GM19351 (cell line): ENCODE measurements at regions not wholly inside any gene's neighbourhood (a gene's known extent, or its start where the extent isn't known, plus 50 kb on each side); places are given as distances from the start of the nearest gene placed in this dataset.
"Not testable (repeated sequence)": the region's sequence is repeated elsewhere in the genome, so short reads cannot be mapped to it uniquely, and the experiment has no call there.

Source experiments
- ATAC-seq: cut with Tn5 transposase; IDR thresholded peaks from one replicate; pipeline ENCODE4 v1.9.1; 2021; ENCODE audit warnings: mild to moderate bottlenecking, moderate library complexity; ENCODE audit not compliant: unreplicated experiment

DNA sequence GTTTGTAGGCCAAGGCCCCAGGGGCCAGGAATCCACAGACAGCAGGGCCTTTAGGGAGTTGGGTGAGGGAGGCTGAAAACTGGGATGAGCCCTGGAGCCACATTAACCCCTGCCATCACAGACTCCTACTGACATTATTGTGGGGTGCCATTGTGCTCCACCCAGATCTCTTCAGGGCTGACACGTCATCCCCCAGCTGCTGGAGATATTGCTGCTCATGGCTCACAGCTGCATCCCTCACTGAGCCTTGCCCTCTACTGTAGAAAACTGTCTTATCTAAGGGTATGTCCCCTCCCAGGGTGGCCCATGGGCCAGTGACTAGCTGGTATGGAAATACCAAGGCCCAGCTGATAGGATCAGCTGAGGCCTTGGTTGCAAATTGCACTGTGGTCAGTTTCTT lies 87.3 kb upstream of the PRR23C start:
- ATAC-seq: no peak

DNA sequence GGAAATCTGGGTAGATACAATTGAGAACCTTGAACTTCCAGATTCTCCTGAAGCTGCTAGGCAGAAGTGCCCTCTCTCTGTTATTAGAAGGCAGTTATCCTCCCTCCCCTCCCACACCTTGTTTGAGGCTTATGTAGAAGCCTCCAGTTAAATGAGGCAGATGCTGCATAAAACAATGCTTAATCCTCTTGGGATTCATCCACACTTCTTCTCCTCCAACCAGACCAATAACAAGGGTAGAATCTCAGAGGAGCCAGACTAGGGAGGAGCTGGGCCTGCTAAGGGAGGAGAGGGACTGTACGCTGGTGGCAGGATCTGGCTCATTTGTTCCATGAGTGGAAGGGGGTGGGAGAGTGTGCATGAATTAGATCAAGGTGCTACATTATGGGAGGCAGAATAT lies 88.3 kb upstream of the PRR23C start:
- ATAC-seq: no peak

DNA sequence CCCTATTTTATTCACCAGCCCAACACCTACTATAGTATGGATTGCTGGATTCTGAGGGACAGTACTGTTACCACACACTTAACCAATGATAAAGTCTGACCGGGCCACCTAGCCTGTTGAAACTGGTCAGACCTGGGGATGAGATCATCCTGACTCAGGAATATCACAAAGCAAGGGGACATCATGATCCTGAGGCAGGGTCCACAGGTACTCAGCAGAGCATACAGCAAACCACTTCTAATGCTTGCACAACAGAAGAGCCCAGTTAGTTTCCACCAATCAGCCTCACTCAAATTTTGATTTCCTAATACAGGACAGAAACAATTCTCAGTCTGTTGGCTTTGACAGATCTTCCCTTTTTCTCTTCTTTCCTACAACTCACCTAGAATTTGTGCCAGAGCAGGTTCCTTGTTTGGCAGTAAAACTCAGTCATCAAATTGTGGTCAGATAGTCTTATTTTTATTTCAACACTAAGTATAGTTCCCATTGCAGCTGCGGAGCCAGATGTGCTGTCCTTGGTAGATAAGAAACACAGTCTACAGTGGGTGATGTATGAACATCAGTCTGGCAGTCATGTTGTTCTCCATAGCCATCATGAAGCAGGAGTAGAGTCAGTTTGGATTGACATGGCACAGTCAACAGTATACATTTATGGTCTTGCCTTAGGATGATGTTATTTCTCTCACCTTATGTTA lies 90.1 kb upstream of the PRR23C start:
- no peak for ATAC-seq

DNA sequence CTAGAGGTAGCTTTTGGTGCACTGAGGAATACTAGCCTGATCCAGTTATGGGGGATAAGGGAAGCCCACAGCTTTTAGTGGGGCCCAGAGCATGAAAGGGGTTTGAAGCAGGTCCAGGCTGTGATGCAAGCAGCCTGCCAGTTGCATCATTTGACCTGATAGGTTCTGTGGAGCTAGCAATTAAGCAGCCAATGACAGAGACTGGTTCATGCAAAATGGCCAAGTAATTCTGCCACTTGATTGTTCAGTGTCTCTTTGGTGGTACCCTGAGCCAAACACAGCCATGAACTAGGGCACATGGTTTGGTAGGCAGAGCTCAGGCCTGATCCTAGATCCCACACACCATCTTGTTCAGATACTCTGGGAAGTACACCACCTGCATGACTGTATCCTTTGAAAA lies 91.0 kb upstream of the PRR23C start:
- ATAC-seq: no peak

DNA sequence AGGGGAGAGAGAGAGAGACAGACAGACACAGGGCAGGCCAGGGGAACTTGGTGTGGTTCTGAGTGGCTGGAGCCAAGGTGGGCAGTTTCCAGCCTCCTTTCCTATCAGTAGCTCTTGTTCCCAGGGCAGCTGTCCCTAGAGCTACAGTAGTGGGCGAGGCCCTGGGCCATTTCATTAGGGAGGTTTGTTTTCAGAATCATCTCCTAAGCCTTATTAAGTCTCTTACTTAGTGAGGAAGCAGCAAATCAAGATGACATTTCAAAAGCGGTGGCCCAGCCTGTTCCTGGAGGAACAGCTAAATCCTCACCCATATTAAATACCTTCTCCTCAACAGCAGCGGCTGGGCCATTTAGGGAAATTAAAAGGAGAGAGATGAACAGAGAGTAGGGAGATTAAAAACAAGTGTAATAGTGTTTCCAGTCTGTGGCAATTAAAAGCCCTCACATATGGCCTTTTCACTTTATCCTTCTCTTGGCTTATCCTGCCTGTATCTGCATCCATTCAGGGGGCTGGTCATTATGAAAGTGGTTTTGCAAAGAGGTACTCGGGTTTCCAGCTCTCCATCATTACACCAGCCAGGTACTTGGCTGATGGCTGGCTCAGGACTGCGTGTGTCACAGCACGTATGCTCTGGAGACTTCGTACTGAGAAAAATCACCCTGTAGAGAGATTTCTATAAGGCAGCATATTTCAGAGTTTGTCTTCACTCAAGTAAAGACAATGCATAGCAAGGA lies 91.9 kb upstream of the PRR23C start:
- no peak for ATAC-seq

DNA sequence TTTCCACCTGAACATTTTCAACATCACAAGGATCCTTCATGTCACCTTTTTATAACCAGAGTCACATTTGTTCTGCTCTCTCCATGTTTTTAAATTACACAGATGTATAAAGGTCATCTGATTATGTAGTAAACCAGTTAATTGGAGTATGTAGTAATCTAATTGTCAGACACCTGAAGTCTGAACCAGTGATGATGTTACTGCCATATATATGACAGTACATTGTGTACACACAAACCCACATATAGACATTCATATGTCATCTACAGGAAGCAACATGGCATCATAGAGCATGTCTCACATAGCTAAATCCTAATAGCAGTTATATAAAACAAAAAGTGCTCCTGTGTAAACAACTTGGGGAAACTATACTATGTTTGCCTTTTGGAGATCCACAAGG lies 95.9 kb upstream of the PRR23C start:
- no peak for ATAC-seq

DNA sequence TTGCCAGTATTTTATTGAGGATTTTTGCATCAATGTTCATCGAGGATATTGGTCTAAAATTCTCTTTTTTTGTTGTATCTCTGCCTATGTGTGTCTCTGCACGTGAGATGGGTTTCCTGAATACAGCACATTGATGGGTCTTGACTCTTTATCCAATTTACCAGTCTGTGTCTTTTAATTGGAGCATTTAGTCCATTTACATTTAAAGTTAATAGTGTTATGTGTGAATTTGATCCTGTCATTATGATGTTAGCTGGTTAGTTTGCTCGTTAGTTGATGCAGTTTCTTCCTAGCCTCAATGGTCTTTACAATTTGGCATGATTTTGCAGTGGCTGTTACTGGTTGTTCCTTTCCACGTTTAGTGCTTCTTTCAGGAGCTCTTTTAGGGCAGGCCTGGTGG lies 101.3 kb upstream of the PRR23C start:
- ATAC-seq: not testable (repeated sequence)

DNA sequence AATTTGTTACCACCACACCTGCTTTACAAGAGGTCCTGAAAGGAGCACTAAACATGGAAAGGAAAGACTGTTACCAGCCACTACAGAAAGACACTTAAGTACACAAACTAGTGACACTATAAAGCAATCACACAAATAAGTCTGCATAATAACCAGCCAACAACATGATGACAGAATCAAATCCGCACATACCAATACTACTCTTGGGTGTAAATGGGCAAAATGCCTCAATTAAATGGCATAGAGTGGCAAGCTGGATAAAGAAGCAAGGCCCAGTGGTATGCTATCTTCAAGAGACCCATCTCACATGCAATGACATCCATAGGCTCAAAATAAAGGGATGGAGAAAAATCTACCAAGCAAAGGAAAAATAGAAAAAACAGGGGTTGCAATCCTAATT lies 106.8 kb upstream of the PRR23C start:
- ATAC-seq: no peak

DNA sequence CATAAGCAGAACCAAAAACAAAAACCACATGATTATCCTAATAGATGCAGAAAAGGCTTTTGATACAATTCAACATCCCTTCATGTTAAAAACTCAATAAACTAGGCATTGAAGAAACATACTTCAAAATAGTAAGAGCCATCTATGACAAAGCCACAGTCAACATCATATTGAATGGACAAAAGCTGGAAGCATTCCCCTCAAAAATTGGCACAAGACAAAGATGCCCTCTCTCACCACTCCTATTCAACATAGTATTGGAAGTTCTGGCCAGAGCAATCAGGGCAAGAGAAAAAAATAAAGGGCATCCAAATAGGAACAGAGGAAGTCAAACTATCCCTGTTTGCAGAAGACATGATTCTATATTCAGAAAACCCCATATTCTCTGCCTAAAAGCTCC lies 108.7 kb upstream of the PRR23C start:
- not testable (repeated sequence) for ATAC-seq

DNA sequence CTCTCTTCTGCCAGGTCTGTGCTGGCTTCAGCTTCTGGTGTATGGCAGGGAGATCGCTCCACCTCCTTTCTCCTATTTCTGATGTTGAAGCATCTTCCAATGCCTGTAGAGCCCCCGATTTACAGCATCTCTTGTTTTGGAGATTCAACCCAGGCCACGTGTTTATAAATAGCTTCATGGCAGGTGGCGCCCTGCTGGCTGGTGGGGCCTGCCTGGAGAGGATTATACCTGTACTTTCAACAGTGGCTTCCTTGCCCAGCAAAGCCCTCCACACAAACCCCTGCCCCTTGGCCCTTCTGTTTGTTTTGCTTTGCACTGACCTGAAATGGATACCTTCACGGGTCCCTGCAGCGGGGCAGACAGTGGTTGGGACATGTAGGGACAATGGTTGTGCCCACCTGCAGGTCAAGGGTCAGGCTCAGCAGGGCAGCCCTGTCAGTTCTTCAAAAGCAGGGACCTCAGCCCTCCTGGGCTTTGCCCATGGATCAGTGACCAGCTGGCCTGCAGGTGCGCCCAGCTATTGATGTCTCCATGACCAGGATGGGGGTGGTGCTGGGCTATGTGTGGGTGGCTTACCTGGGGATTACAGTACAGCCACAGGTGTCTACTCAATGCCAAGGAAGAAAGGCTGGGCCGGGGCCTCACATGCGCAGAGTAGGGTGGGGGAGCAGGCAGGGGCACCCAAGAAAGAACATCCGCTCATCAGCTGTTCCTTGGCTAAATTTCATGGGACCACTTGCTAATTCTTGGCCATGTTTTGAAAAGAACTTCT lies 112.7 kb upstream of the PRR23C start:
- ATAC-seq: no peak

DNA sequence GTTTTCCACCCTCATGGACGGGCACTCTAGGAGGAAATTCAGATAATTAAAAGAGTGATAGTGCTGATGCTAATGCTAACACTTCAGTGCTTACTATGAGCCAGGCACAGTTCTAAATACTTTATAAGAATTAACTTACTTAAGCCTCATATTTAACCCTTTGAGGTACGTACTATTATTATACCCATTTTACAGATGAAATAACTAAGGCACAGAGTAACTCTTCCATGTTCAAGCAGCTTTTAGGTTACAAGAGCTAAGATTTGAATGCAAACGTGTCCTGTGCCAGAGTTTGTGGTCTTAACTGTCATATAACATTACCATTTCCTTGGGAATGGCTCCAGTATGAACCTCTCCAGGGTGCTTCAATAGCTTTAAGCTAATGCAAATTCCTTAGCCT lies 114.7 kb upstream of the PRR23C start:
- no peak for ATAC-seq

DNA sequence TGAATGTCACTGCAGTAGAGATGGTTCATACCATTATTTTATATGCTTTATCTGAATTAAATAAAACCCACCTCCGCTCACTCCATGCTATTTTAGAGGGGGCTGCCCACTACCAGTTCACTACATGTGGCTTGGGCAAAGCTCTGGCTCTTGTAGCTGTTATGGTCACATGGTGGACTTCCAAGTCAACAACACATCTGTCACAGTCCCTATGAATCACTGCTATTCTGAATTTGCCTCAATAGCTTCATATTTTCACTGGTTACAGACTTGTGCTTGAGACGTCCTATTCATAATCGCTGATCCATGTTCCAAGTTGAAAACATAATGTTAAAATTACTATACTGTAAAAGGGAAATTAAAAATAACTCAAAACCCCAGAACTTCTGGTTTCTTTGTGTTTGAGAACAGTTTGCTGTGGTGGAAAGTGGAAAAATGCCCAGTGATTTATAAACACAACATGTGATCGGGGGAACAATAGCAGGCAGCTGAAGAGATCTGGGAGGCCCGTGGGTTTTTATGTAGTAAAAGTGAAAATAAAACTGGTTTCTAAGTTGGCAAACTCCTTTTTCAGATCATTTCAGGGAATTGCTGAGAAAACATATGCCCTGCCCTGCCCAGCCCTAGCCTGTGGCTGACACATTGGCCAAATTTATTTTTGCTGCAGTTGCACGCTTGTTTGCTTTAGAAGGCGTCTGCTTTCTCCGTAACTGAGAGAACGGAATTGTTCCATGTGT lies 128.8 kb upstream of the PRR23C start:
- no peak for ATAC-seq

DNA sequence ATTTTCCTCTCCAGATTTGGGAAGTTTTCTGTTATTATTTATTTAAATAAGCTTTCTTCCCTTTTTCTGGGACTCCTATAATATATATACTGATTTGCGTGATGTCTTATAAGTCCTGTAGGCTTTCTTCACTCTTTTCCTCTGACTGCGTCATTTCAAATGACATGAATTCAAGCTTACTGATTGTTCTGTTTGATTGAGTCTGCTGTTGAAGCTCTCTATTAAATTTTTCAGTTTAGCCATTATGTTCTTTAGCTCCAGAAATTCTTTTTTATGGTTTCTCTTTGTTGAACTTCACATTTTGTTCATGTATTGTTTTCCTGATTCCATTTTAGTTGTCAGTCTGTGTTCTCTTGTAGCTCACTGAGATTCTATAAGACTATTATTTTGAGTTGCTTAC lies 135.8 kb upstream of the PRR23C start:
- ATAC-seq: no peak

DNA sequence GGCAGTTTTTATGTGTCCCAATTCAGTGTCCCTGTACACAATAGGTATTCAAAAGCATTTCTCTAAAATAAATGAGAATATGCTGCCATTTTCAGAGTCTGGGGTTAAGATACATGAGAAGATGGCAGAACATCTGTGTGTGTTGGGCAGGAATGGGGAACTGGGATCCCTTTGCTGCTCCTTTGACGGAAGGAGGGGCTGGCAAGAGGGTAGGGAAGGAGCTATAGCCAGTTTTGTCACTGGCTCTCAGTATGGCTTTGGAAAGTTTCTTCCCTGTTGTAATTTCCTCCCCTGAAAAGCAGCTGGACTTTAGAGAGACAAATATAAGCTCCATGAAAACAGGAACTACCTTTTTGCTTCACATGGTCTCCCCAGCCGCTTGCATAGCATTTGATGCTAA lies 137.5 kb upstream of the PRR23C start:
- ATAC-seq: no peak

DNA sequence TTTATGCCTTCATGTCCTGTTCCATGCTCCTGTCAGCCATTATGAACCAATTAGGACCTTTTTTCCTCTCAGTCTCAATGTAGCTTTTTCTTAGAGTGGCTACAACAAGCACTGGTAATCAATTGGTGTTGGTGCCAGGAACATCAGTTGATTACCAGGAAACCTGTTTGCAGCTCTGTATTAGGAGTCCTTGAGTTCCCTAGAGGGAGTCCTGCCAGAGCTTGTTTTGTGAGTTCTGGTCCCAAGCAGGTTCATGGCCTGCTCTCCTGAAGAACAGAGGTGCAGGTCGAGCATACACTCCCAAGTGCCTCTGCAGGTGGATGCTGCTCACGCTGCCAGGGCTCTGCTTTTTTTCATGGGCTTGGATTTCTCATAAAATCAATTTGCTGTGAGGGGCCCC lies 137.9 kb upstream of the PRR23C start:
- ATAC-seq: no peak

DNA sequence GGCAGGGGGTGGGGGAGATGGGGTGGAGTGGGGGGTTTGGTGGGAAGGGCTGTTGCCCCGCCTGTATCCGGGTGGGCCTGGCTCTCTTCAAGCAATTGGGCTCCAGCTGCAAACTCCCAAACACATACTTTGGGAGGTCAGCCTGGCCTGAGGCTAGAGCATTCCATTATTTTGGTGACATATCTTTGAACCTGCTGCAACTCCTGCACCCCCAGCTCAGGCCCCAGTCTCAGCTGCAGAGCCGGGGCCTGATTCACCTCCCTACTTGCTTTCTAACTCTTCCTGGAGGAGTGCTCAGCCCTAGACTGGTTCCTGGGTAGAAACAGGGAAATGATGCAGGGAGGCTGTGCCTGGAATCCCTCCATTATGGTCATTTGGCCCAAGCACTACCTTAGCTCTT lies 140.8 kb upstream of the PRR23C start:
- no peak for ATAC-seq

DNA sequence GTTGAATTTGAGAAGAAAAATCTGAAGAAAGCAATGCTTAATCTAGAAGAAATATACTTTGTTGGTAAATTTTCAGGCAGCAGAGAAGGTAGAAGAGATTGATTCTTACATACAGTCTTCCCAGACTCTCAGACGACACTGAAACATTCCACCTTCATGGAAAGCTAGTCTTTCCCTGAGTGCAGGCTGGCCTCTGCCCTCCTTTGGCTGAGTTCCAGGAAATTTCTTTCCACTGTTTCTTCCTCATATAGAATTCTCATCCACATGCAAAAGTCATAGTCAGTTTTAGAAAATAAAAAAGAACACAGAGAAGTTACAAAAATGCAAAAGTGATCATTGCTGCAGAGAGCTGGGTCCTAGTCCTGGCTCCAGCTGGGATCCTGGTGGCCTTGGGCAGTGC lies 142.5 kb upstream of the PRR23C start:
- no peak for ATAC-seq

DNA sequence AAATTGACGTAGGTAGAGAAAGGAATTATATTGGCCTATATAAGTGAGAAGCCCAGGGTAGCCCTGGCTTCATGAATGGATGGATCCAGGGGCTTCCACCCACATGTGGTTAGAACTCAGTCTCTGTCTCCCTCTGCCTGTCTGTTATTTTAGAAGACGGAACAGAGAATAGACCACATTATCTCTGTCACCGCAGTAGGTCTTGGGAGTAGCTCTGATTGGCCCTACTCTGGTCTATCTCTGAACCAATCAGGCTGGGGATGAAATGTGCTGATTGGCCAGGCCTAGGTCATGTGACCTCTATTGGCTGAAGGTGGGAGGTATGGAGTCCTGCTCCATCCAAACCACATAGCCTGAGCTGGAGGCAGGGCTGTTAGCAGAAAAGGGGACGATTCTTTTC lies 143.0 kb upstream of the PRR23C start:
- ATAC-seq: no peak

DNA sequence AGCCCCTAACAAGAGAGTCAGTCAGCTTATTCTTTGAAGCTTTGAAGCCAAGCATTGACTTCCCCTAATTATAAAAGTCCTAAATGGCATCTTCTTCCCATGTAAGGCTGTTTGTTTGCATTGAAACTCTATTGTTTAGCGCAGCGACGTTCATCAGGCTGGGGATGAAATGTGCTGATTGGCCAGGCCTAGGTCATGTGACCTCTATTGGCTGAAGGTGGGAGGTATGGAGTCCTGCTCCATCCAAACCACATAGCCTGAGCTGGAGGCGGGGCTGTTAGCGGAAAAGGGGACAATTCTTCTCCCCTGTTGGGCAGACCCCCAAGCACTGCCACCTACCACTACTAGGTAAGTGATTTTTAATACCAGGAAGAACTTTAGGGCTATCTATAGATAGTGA lies 145.3 kb upstream of the PRR23C start:
- no peak for ATAC-seq

DNA sequence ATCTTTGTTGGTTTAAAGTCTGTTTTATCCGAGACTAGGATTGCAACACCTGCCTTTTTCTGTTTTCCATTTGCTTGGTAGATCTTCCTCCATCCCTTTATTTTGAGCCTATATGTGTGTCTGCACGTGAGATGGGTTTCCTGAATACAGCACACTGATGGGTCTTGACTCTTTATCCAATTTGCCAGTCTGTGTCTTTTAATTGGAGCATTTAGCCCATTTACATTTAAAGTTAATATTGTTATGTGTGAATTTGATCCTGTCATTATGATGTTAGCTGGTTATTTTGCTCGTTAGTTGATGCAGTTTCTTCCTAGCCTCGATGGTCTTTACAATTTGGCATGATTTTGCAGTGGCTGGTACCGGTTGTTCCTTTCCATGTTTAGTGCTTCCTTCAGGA lies 149.4 kb upstream of the MRPS22 start:
- ATAC-seq: not testable (repeated sequence)

DNA sequence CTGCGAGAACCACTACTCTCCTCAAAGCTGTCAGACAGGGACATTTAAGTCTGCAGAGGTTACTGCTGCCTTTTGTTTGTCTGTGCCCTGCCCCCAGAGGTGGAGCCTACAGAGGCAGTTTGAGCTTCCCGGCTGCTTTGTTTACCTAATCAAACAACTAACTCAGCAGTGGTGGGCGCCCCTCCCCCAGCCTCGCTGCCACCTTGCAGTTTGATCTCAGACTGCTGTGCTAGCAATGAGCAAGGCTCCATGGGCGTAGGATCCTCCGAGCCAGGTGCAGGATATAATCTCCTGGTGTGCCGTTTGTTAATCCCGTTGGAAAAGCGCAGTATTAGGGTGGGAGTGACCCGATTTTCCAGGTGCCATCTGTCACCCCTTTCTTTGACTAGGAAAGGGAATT lies 147.7 kb upstream of the MRPS22 start:
- ATAC-seq: not testable (repeated sequence)
